GM18868 (cell line): ENCODE measurements at regions not wholly inside any gene's neighbourhood (a gene's known extent, or its start where the extent isn't known, plus 50 kb on each side); places are given as distances from the start of the nearest gene placed in this dataset.
A peak's percentile ranks its signal among the peaks of the same experiment; 100 is the strongest.
"Not testable (repeated sequence)": the region's sequence is repeated elsewhere in the genome, so short reads cannot be mapped to it uniquely, and the experiment has no call there.

Experiments used
- ATAC-seq: cut with Tn5 transposase; IDR thresholded peaks from one replicate; pipeline ENCODE4 v1.9.1; 2021; ENCODE audit warnings: mild to moderate bottlenecking, moderate library complexity; ENCODE audit not compliant: unreplicated experiment

DNA sequence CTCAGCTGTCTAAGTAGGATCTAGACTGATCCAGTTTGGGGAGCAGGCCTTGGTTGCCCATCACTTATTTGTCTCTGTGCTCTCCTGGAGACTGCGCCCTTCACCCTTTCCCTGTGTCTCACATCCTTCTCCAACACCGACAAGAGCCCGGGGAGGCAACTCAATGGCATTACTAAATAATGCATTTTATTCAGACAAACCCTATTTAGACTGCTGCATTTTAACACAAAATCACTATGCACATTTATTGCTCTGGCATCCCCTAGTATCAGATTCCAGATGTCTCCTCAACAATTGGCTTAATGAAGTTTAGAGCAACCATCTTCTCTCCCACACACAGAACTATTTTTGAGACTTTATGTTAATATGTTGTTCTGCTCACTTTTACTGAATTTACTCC, 436.4 kb upstream of the CHRM3 start:
- ATAC-seq = no peak

GRCh38 chr1:238944028-238944427, 442.3 kb upstream of the CHRM3 start:
- no peak for ATAC-seq

- ATAC-seq = no peak
Observed at GRCh38 chr1:238927899-238928298, 458.5 kb upstream of the CHRM3 start.

DNA sequence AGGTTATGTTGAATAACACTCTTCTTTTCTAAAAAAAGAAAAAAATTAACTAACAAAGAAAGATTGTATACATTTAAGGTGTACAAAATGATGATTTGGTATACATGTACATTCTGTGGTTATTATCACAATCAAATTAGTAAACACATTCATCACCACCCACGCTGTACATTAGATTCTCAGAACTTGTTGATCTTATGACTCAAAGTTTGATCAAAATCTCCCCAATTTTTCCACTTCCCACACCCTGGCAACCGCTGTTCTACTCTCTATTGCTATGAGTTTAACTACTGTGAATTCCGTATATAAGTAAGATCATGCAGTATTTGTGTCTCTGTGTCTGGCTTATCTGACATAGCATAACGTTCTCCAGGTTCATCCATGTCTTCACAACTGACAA, 469.5 kb upstream of the CHRM3 start:
- ATAC-seq = no peak

- no peak for ATAC-seq
Observed at GRCh38 chr1:238914346-238914745, 472.0 kb upstream of the CHRM3 start.

- no peak for ATAC-seq
Observed at GRCh38 chr1:238913210-238913609, 473.2 kb upstream of the CHRM3 start.

GRCh38 chr1:238912148-238912547, 474.2 kb upstream of the CHRM3 start:
- no peak for ATAC-seq

GRCh38 chr1:238902752-238903151, 483.6 kb upstream of the CHRM3 start:
- ATAC-seq = not testable (repeated sequence)

DNA sequence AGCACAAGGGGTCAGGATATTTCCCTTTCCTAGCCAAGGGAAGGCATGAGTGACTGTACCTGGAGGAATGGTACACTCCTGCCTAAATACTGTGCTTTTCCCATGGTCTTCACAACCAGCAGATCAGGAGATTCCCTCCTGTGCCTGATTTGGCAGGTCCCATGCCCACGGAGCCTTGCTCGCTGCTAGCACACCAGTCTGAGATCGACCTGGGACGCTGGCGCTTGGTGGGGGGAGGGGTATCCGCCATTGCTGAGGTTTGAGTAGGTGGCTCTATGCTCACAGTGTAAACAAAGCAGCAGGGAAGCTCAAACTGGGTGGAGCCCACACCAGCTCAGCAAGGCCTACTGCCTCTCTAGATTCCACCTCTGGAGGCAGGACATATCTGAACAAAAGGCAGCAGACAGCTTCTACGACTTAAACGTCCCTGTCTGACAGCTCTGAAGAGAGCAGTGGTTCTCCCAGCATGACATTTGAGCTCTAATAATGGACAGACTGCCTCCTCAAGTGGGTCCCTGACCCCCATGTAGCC, 486.0 kb upstream of the CHRM3 start:
- no peak for ATAC-seq

DNA sequence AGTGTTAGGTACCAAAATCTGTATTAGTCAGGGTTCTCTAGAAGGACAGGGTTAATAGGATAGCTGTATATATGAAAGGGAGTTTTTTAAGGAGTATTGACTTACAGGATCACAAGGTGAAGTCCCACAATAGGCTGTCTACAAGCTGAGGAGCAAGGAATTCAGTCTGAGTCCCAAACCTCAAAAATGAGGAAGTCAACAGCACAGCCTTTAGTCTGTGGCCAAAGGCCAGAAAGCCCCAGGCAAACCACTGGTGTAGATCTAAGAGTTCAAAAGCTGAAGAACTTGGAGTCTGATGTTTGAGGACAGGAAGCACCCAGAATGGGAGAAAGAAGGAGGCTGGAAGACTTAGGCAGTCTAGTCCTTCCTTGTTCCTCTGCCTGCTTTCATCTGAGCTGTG, 487.5 kb upstream of the CHRM3 start:
- ATAC-seq = no peak

DNA sequence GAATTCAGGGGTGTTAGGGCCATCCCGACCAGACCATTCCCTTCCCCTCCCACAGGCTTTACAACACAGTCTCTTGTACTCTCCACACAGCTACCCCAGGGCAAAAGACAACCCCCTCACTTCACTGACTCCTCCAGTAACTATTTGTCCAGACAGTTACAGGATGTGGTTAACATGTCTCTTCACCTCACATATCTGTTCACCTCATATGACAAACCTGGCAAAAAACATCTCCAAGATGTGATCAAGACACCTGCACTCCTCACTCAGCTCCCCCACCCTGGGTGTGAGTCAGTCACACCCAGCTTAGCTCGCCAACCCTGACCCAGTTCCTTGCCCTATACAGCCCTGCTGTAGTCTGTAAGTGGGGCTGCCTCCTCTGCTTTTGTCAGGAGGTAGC, 490.5 kb upstream of the CHRM3 start:
- no peak for ATAC-seq

GRCh38 chr1:238892612-238893011, 493.8 kb upstream of the CHRM3 start:
- ATAC-seq = no peak

DNA sequence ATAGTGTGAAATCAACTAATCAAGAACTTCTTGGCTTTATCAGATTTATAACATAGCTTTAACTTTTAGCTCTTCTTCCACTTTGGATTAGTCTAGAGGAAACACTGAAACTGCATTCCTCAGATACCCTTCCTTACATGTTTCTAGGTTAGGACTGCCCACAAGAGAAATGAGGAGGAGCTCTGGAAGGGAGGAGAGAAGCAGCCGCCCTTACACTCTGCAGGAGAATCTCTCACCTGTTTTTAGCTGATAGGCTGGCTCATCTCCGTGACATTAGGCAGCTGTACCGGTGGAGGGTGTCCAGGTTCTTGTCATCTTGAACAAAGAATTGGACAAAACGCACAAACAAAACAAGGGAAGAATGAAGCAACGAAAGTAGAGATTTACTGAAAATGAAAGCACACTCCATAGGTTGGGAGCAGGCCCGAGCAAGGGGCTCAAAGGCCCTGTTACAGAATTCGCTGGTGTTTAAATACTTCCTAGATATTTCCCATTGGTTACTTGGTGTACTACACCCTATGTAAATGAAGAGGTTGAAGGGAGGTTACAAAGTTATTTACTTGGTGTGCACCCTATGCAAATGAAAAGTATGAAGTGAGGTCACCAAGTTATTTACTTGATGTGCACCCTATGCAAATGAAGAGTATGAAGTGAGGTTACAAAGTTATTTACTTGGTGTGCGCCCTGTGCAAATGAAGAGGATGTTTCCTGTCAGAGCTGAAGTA, 524.9 kb upstream of the CHRM3 start:
- ATAC-seq = no peak

- no peak for ATAC-seq
Observed at GRCh38 chr1:238833919-238834318, 552.4 kb upstream of the CHRM3 start.

GRCh38 chr1:238832106-238832505, 554.3 kb upstream of the CHRM3 start:
- ATAC-seq = no peak

- ATAC-seq = no peak
Observed at GRCh38 chr1:238830036-238830611, 556.2 kb upstream of the CHRM3 start.

- ATAC-seq = no peak
Observed at GRCh38 chr1:238826891-238827290, 559.5 kb upstream of the CHRM3 start.

GRCh38 chr1:238823416-238823815, 563.0 kb upstream of the CHRM3 start:
- peak; percentile 57 for ATAC-seq

GRCh38 chr1:238811211-238811879, 575.0 kb upstream of the CHRM3 start:
- ATAC-seq = no peak

- ATAC-seq = no peak
Observed at GRCh38 chr1:238790882-238791281, 595.5 kb upstream of the CHRM3 start.

GRCh38 chr1:238789916-238790667, 596.3 kb upstream of the CHRM3 start:
- no peak for ATAC-seq
